ENCODE measurements at regions not wholly inside any gene's neighbourhood (a gene's known extent, or its start where the extent isn't known, plus 50 kb on each side); places are given as distances from the start of the nearest gene placed in this dataset.
A peak's percentile ranks its signal among the peaks of the same experiment; 100 is the strongest.

DNA sequence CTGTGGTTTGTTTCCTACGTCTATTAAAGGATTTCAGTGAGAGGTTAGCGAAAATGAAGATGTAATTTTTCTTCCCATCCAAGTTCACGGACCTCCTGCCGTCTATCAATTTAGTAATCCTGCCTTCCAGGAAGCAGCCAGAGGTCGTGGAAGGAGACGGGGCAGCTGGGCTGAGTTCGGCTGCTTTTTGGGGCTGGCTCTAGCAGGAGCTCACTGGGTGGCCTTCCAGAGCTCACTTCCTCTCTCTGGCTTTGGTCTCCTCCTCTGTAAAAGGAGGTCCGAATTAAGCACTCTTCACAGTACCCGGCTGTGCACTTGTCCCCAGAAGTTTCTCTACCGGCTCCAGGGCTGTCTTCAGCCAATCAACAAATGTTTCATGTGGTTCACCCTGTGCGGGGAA lies 295.4 kb downstream of the BCOR start:
- DNase-seq (ENCODE audit: low spot score) (no peak), ATAC-seq (no peak)

DNA sequence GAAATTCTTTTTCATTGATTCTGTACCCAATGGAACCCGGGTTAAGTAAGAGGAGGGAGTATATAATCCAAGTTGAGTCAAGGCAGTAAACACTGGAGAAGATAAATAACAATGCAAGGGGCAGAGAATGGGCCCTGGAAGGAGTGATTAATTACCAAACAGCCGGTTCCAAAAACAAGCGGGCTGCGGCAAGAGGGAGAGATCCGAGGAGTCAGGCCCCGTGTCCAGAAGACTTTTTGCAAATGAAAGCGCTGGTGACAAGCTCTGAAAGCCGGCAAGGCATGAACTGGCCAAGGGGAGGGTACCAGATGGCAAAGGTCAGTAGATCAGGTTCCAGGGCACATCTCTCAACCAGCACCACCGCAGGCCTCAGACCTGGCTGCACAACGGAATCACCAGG lies 294.9 kb downstream of the BCOR start:
- no peak for DNase-seq (ENCODE audit: low spot score)
- no peak for ATAC-seq

DNA sequence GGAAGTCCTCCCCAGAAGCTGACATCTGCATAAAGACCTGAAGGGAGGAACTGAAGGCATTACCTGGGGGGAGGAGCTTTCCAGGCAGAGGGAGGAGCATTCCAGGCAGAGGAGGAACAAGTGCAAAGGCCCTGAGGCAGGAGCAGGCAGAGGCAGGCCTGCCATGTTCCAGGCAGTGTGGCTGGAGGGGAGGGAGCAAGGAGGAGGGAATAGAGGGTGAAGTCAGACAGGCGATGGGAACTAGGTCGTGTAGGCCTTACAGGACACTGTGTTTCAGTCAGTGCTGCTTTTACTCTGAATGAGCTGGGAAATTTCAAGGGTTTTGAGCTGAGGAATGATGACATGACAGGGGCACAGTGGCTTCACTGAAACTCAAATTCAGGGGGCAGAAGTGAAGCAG lies 292.7 kb downstream of the BCOR start:
- DNase-seq (ENCODE audit: low spot score) (no peak), ATAC-seq (no peak)

DNA sequence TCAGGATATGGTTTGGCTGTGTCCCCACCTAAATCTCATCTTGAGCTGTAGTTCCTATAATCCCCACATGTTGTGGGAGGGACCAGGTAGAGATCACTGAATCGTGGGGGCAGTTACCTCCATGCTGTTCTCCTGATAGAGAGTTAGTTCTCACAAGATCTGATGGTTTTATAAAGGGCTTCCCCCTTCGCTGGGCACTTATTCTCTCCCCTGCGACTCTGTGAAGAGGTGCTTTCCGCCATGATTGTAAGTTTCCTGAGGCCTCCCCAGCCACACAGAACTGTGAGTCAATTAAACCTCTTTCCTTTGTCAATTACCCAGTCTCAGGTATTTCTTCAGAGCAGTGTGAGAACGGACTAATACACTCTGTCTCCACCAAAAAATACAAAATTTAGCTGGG lies 291.9 kb downstream of the BCOR start:
- no peak for ATAC-seq

DNA sequence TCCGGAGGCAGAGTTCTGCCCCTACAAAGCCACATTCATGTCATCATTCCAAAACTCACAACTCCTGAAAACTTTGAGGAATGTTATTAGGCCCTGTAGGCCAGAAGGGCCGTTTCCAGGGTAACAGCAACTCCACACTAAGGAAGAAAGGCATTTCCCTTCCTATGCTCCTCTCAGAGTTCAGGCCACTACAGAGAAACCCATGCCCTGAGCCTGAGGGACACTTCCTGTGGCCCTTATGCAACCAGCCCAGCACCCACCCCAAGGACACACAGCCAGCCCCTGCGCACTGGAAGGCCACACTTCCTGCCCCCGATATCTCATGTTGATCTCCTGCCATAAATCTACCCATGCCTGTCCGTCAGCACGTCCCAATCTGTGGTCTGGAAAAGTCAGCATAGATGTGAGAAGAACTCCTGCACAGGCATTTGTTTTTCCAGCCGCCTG lies 289.3 kb downstream of the BCOR start:
- DNase-seq (ENCODE audit: low spot score) (no peak), ATAC-seq (peak; percentile 48)

More for the DNA sequence above, 291.9 kb downstream of the BCOR start:
- DNase-seq (ENCODE audit: low spot score): no peak

DNA sequence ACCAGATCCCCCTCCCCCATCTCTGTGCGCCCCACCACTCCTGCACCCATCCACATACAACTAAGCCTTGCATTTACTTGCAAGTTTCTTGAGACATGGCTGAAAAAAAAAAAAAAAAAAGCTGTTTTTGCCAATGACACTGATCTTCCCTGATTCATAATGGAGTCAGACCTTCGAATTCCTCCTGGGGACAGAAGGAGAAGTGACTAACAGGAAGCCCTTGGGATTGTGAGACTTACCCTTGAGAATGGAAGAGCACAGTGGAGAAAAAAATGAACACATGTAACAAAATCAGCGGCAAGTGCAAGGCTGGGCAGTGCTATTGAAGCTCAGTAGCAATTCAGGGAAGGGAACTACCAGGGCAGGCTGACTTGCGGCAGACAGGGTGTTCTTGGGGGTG lies 288.4 kb downstream of the BCOR start:
- DNase-seq (ENCODE audit: low spot score) (no peak), ATAC-seq (no peak)

DNA sequence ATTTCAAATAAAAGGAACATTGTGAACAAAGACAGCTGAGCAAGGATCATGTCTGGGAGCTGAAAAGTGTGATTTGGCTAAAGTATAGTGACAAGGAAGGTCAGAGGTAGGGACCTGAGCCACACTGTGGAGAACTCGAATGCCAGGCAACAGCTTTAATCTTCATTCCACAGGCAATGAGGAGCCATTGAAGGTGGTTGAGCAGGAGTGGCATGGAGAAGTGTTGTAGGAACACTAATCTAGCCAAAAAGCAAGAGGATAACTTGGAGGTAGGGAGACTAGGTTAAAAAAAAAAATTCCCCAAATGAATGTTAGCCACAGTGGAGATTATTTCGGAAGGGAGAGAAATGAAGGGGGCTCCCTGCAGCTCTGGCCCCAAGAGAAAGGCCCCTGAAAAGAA lies 286.9 kb downstream of the BCOR start:
- DNase-seq (ENCODE audit: low spot score) (no peak), ATAC-seq (no peak)

DNA sequence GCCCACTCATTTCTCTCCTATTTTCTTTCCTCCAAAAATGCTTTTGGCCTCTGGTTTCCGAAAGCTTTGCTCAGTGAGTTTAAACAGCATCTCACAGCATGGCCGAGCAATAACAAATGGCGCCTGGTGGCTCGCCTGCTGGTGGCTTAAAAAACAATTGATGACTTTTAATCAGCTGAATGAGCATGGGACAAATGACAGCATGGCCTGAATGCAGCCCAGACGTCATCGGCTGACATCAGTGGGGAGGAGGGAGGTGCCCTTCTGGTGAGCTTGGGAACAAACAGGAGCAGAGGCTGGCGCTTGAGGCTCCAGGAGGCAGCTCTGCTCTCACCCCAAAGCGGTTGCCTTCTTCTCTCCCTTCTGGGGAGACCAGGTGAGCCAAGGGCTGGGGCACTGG lies 286.4 kb downstream of the BCOR start:
- ATAC-seq: no peak
- no peak for DNase-seq (ENCODE audit: low spot score)

DNA sequence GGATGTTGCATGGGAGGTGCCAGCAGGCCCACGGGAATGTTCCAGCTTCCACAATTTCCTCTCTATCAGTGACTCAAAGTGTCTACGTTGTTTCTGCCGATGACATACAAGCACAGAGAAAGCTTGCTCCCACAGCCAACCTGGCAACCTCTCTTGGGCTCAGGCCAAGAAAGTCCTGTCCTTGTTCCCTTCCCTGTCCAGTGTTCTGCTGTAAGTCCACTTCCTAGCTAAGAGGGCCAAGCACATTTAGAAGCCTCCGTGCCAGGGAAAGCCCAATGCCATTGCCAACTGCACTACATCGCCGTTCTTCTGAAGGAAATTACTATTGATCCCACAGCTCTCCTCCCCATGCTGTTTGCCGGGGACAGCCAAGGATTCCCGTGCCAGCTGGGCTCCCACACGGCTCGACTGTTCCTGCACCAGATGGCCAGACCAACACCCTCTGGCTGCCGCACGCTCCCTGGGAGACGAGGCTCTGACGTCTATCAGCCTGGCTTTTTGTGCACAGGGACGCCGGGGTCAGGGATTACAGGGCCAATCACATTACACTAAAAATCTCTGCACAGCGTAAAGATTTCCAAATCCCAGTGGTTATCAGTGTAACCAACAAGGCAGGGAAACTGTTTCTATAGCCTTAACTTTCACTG lies 284.0 kb downstream of the BCOR start:
- ATAC-seq (peak; percentile 75), DNase-seq (ENCODE audit: low spot score) (peak; percentile 87)

DNA sequence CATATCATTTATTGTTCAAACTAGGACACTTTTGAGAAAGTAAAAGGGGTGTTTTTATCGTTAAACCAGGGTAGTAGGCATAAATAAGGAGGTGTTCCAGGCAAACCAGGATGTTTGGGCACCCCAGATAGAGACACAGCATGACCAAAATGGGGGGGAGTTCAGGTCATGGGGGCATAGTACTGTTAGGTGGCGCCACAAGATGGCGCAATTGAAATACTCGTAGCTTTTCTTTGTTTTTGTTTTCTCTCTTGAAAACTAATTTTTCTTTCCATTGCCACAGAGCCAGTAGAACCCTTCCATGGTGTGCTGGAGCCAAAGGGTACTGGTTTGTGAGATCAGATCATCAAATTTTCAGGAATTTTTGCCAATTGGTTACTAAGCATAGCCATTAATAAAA lies 283.4 kb downstream of the BCOR start:
- ATAC-seq: peak; percentile 37
- no peak for DNase-seq (ENCODE audit: low spot score)

DNA sequence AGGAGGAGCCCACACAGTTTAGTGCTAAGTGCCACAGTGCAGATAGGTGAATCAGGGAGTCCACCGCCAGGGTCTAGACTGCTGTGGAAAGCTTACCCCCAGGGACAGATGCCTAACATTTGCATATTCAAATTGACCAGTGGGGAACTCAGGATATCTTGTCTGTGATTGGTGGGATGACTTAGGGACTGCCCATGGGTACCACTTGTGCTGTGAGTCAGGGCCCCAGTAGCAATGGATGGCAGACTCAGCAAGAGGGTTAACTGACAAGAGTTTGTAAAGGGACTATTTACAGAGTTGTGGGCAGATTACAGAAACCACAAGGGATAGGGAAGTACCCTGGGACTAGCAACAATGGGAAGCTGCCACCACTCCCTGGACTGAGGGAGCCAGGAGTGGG lies 282.1 kb downstream of the BCOR start:
- DNase-seq (ENCODE audit: low spot score) (no peak), ATAC-seq (no peak)

DNA sequence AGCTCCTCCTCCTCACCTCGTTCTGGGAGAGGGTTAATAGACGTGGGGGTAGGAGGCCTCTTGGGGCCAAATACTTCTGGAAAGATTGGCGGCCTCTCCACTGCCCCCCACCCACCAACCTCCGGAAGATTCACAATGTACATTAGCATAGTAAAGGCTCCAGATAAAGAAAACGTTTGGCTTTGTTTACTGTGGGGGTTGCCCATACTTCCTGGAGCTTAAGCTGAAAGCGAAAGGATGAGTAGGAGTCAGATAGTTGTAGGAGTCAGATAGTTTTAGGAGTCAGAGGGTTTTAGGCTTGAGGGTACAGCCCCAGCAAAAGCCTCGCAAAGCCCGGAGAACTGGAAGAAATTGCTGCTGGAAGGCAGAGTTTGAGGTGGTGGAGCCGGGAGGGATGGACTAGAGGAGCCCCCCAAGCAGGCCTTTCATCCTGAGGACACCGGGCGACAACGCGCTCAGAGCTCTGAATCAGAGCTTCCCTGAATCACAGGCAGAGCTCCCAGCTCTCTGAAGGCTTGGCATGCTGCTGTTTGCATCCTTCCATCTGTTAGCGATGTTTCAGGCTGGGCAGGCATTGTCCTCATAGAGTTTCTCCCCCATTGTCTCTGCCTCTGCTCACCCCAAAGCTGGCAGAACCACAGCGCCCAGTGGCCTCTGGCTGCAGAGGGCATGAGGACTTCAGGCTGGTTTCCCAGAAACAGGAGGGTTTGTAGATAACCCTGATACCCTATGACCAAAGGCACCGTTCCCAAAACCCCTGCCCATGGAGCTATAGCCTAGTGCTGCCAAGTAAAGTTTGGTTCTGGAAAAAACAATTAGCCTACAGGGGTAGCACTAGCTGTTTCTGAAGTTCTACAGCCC lies 280.7 kb downstream of the BCOR start:
- peak; percentile 69 for DNase-seq (ENCODE audit: low spot score)

DNA sequence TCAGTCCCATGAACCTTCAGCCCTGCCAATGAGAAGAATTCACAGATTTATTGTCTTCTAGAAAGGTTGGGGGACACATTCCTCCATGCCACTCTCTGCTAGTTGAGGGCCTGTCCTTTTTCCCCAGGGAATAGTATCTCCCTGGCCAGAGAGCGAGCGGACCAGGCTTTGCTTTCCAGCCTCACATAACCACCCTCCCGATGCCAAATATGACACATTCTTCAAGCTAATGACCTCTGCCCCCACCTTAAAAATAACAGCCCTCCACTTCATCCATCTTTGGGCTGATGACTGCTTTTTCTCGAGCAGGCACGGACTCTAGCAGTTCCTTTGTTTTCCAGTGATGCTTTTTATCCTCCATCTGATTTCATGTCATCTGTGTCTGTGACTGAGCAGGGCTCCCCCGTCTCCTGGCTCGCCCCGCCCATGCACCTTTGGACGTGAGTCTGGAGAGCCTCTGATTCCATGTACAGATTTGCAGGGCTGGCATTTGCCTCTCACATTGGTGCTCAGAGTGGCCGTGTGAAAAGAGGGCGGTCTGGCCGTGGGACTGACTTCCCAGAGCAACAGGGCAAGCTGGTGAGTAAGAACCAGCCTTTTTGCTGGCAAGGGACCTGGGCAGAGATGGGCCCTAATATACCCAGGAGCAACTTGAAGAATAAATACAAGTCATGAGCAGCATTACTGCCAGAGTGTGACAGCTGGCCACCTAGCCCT lies 279.8 kb downstream of the BCOR start:
- ATAC-seq: peak; percentile 40
- DNase-seq (ENCODE audit: low spot score): peak; percentile 58

More for the DNA sequence above, 280.7 kb downstream of the BCOR start:
- peak; percentile 53 for ATAC-seq

DNA sequence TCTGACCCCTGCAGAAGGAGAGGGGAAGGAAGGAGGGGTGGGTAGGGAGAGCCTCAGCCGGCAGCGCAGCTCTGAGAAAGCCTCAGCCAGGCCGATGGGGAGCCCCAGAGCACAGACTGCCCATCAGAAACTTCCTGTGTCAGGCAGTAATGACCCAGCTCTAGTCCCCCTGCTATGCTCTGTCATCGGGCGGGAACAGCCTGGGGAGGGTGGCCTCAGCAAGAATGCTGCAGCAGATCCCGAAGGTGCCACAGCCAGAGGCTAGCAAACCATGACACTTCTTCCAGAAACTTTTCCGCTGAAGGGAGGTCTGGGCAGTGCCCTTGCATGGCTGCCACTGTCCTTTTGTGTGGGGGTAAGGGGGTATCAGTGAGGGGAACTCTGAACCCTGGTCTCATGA lies 279.0 kb downstream of the BCOR start:
- ATAC-seq (no peak), DNase-seq (ENCODE audit: low spot score) (no peak)

DNA sequence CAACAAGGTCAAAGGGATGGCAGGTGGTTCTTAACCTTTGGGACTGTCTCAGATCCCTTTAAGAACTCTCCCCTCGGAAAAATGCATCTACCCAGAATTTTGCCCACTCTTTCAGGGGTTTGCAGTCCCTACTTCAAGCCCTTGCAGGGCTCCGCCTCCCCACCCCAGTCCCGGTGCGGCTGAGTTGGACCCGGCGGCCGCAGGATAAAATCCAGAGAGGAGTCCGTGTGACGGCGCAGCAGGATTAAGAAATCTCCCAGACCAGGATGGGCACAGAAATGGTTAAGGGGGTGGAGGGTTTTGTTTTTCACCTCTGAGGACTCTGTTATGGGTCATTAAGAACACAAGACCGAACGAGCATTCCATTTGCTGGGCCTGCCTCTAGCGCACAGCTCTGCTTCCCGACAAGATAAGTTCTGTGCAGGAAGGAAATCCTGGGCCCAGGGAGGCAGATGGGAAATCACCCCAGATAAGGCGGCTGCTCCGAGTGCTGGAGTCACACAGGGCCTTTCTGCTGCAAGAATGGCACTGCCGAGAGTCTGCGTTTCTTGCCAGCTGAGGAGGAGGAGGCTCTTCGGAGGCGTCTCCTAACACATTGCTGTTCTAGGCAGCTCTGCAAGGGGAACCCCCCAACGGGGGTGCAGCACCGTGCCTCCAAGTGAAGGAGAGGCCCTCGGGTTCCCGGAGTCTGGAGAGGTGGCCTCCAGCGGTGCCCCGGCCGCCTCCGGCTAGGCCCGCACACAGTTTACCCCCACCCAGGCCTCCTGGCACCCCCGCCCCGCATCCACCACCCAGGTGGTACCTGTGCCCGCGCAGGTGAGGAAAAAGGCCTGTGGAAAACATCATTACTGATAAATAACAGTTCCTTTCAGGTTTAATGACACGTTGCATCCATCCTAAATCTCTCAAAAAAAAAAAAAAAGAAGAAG lies 277.6 kb downstream of the BCOR start:
- no peak for DNase-seq (ENCODE audit: low spot score)
- ATAC-seq: no peak

DNA sequence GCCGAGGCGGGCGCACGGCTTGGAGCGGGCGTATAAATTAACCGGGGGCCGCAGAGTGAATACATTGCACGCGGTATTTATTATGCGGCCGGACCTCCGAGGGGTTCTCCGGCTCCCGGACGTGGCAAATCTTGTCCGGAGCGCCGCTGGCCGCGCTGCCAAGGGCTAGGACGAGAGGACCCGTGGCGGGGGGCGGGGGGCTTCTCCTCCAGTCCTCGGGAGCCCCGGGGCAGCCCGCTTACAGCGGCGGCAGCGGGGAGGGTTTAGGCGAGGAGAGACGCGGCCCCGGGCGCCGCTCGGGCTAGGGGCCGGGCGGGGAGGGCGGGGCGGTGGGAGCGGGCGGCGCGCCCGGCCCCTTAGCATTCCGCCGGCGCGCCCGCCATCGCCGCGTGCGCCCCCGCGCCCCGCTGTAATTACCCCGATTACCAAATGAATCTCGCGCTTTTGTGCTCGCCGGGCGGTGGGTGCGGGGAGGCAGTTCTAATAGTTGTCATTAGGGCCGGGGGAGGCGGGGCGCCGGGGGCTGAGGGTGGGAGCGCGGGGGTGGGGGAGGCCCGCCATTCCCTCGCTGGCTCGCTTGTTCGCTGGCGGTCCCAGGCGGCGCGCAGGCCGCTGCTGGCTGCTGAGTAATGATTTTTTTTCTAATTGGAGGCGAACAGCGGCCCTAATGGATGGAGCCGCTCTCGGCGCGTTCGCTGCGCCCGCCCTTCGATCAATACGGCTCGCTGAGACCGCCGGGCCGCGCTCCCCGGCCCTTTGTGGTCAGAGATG lies 276.6 kb downstream of the BCOR start:
- DNase-seq (ENCODE audit: low spot score) (no peak), ATAC-seq (no peak)

DNA sequence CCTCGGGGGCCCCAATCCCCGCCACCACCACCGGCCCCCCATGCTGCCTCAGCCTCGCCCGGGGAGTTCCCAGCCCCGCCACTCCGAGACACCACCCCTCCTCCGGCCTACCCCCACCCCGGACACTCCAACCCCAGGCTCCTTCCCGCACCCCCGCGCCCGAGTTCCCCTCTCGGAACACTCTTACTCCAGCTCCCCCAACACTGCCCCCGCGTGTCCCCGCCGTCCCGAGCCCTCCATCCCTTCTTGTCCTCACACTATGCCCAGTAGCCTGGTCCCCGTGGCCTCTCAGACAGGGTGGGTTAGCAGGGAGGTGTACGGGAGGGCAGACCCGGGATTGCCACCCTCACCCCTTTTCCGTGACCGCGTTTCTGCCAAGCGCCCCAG lies 276.1 kb downstream of the BCOR start:
- no peak for ATAC-seq
- no peak for DNase-seq (ENCODE audit: low spot score)

DNA sequence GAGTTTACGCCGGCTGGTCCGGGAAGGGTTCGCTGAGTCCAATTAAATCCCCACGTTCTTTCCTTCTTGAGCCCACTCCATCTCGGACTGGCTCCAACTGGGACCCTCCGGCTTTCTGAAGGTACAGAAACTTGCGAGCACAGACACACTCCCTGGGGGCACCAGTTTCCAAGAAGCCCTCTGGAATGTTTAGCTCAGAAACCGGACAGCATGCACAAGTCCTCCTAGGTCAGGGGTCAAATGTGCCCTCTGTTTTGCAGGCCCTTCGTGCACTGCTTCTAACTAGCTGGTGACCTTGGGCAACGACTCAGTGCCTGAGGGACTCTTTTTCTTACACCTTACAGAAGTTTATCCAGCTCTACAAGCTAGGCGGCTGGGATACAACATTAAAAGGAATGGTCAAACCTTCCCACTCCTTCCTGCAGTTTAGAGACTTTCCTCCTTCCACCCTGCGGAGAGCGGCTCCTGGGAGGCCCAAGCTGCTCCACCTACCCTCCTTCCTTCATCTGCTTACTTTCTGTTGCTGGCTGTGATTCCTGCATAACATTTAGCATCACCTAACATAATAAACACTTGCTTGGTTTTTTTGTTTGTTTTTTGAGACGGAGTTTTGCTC lies 275.5 kb downstream of the BCOR start:
- no peak for DNase-seq (ENCODE audit: low spot score)
- ATAC-seq: no peak

DNA sequence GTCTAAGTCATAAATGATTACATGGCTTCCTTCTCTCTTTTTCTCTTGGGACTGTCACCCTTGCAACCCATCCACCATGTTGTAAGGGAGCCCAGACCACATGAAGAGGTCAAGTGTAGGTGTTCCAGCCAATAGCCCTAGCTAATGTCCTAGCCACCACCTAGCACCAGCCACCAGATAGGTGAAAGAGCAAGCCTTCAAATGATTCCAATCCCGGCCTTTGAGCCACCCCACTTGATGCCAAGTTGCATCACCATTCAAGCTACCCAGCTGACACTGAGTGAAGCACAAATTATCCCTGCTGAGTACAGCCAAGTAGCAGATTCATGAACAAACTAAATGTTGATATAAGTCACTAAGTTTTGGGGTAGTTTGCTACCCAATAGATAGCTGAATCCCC lies 274.3 kb downstream of the BCOR start:
- peak; percentile 68 for DNase-seq (ENCODE audit: low spot score)
- peak; percentile 70 for ATAC-seq

DNA sequence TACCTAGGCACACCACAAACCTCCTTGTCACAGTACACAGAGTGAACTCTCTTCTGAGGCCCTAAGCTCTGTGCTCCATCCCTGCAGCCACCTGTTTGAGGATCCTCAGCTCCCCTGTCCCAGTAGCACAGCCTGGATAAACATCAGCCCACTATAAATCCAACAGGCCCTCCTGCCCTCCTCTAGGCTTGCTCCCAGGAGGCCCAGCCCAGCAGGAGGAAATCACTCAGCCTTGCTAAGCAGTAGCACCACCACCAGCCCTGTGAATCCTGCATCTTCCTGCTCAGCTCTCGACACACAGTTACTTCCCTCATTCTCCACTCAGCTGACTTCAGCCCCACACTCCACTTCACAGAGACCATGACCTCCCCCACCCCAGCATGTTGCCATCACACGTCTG lies 273.9 kb downstream of the BCOR start:
- ATAC-seq (no peak), DNase-seq (ENCODE audit: low spot score) (no peak)
